NCI-H2196 treated with DMSO at 0.1 percent for 48 hours (cell line): ENCODE measurements at regions not wholly inside any gene's neighbourhood (a gene's known extent, or its start where the extent isn't known, plus 50 kb on each side); places are given as distances from the start of the nearest gene placed in this dataset.
"Not testable (repeated sequence)": the region's sequence is repeated elsewhere in the genome, so short reads cannot be mapped to it uniquely, and the experiment has no call there.

Source experiments
- DNase-seq: peaks from one replicate; lab custom pipeline; 2025; ENCODE audit not compliant: unreplicated experiment; lab: John Stamatoyannopoulos, UW

- no peak for DNase-seq
Measured at GRCh38 chr1:169048043-169048442, 58.4 kb upstream of the ATP1B1 start.

- no peak for DNase-seq
Measured at GRCh38 chr1:169049258-169049938, 57.1 kb upstream of the ATP1B1 start.

- no peak for DNase-seq
Measured at GRCh38 chr1:169051171-169051570, 55.3 kb upstream of the ATP1B1 start.

GRCh38 chr1:169052171-169052570, 54.3 kb upstream of the ATP1B1 start:
- DNase-seq, result not testable (repeated sequence)

GRCh38 chr1:169052727-169053126, 53.8 kb upstream of the ATP1B1 start:
- DNase-seq, result no peak

GRCh38 chr1:169053196-169053595, 53.3 kb upstream of the ATP1B1 start:
- no peak for DNase-seq
